ENCODE measurements at regions not wholly inside any gene's neighbourhood (a gene's known extent, or its start where the extent isn't known, plus 50 kb on each side); places are given as distances from the start of the nearest gene placed in this dataset.

DNA sequence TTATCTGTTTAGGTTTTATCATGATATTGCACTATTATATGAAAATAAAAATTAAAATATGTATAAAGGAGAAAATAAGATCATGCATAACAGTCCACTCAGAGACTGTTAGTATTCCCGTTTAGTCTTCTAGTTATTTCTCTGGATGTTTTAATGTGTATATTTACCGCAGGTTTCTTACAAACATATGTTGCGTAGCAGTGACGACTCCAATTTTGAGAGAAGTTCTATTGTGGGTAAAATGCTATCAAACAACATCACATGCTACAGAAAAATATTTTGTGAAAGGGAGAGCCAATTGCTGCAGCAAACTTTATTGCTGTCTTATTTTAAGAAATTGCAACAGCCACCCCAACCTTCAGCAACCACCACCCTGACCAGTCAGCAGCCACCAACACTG, 72.4 kb upstream of the NXT1 start:
- DNase-seq = no peak

DNA sequence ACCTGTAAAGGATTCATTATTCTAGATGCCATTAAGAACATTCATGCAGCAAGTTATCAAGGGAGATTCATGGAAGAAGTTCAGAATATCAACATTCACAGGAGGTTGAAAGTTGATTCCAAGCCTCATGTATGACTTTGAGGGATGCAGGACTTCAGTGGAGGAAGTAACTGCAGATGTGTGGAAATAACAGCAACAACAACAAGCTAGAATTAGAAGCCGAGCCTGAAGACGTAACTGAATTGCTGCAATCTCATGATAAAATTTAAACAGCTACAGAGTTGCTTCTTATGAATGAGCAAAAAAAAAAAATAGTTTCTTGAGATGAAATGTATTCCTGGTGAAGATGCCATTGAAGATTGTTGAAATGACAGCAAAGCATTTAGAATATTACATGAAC, 73.3 kb upstream of the NXT1 start:
- no peak for DNase-seq

DNA sequence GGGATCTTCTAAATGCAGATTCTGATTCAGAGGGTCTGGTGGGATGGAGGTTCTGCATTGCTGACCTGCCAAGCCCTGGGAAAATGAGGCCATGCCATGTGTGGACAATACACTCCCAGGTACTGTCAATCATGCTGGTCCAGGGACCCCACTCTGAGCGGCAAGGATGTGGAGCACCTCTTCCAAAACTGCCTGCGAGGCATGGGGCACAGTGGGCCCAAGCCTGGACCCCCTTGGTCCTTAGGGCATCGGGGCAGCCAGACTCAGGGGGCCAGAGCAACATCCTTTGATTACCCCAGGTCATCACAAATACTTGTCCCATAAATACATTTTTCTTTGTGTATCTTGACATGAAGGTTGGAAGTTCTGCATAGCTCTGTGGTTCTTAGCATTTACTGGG, 76.8 kb upstream of the NXT1 start:
- no peak for DNase-seq

DNA sequence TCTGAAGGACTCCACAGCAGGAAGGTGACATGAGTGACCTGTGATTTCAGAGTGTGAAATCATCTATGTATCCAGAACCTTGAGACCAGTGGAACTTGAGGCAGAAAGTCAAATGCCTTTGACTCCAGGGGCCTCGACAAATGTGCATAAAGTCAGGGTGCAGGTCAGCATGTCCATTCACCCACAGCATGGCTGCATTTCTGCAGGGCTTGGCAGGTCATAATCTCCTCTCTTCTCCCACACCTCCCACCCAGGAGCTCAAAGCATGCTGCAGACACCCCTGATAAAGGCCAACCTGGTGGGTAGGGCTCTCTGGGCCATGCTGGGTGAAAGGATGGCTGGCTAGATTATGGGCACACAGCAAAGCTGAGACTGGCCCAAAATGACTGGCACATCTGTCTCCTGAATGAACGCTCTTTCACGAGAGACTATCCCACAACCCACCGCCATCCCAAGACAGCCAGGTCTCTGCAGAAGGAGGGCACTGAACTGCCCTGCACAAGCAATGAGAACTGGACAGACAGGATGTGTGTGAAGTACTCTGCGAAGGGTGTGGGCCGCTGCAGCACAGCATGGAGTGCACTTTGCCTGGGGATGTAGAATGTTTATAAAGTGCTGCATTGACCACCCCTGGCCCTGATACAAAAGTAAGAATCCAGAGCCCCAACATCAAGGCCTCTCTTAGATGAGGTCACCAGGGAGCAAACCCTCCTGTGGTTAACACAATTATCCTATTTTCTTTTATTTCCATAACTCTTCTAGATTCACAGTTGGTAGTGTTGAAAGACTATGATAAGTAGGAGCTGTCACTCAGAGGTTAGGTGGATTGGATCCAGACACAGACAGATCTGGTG, 78.2 kb upstream of the NXT1 start:
- DNase-seq = no peak

DNA sequence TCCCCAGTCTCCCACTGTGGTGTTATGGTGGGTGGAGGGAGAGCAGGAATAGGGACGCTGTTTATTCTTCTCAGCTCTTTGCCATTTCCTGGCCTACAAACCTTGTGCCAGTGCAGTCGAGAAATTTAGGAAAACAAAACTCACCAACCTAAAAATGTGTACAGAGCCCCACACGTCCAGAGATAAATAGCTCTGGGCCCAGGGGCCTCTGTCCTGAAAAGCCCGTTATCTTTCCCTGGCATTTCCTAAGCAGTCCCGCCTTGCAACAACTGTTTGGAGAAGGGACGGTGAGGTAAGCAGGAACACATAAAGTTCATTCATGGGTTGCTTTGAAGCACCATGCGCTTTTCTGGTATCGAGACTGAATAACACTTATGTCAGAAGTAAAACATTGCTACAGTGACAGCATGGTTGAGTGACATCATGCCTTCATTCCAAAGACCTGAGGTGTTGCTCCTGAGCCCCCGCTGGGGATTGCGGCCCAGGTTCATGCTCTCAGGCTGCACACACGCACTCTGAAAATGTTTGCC, 80.1 kb upstream of the NXT1 start:
- no peak for DNase-seq

DNA sequence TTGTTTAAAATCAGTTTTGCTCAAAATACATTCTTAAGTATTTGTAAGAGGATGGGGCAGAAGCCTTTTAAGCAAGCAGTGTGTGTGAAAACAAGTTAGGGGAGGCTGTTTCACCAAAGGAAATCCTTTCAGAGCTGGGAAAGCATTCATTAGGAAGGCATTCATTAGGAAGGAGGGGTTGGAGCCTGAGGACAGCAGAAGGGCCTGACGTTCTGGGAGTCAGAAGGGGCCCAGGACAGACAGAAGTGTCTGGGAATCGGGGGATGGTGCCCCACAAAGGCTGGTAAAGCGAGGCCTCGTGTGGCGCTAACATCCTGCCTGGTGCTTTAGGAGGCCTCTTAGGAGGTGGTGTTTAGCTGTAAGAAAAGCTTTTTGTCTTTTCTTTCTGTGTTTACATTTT, 80.6 kb upstream of the NXT1 start:
- no peak for DNase-seq

DNA sequence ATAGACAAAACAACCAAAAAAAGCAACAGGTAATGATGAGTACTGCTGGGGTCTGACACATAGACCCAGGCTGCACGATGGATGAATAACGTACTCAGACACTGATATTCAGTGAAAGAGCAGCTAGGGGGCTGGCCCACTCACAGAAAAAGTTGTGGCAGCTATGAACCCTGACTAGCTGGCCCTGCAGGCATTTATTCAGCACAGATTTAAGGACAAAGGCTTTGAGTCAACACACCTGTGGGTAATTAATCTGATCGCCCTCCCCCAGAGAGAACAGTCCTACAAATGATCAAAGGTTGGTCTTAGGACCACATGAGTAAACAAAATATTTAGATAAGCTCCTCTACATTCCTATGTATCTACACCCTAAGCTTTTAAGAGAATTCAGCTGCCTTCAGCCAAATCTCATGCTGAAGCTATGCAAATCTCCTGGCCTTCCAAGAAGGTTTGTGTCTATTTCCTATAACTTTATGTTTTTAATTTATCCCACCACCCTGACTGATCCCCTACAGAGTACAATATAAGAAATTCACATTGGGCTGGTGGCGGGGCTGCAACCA, 81.7 kb upstream of the NXT1 start:
- DNase-seq = no peak

DNA sequence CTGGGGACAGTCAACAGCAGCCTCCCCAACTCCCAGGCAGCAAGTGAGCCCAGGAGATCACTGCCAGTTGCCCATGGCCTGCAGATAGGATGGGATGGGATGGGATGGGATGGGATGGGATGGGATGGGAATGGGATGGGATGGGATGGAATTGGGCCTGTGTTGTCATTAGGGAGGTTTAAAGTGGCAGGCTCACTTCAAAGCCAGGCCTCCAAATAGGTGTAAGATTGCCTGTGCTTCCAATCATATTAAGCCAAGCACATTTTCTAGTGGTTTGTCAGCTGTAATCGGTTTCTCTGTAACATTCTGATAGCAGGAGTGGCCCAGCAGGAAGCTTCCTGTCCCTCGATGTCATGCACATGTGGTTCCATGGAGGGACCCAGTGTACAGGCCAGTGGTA, 82.7 kb upstream of the NXT1 start:
- no peak for DNase-seq

DNA sequence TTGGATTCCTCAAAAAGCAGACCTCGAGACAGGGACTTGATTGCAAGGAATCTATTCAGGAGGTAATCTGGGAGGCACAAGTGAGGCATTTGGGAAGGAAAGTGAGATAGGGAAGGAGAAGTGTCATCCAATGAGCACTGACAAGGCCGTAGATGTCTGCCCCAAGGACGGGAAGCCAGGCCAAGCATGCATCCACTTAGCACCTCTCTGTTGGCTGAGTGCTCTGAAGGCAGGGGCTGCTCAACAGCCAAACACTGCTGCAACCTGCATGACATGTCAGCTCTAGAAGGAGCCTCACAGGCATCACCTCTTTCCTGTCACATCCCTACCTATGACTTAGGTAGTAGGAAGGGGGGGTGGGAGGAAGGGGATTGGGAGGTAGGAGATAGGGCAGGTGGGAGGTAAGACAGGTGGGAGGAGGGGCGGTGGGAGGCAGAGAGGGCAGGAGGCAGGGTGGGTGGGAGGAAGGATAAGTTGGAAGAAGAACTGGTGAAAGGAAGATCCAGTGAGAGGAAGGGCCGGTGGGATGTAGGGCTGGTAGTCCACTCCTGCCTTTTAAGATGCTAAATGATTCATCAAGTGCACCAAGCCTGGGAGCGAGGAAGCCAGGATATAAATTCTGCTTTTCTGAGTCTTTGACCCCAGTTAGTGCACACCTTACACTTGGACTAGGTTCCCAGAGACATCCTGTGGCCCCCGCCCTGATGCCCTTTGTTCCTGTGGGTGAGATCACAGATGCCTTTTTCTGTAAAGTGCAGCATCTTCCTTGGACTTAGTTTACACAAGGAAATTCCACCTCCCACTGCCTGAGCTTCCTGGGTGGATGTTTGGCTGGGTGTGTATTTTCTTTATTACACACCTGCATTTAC, 83.8 kb upstream of the NXT1 start:
- DNase-seq = no peak

DNA sequence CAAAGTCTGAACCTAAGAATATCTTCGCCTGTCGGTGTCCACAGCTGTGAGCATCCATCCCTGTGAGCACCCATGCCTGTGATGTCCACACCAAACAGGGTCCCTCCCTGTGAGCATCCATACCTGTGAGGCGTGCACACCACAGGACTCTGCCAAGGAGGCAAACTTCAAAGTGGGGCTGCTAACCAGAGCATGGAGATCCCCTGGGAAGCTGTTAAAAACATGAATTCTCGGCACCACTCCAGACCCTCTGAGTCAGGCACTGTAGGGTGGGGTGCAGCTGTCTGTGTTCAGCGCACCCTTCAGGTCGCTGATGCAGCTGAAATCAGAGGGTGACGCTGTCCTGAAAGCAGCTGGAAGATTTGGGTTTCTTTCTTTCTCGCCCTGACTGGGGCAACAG, 85.4 kb upstream of the NXT1 start:
- no peak for DNase-seq

DNA sequence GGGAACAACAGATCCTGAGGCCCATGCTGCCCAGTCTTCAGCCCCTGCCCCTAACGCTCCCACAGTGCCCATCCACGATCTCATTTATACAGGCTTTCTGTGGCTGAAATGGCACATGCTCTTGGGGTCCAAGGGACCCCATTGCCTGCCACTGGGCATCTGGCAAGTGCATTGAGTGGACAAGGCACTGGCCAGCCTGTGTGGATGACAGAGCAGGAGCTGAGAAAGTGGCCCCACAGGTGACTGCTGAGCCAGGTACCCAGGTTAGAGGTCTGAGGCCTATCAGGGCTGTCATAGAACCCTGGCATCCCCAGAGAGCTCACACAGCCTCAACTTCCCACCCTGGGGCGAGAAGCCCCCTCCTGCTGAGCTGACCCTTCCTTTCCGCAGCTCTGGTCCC, 86.0 kb upstream of the NXT1 start:
- no peak for DNase-seq

DNA sequence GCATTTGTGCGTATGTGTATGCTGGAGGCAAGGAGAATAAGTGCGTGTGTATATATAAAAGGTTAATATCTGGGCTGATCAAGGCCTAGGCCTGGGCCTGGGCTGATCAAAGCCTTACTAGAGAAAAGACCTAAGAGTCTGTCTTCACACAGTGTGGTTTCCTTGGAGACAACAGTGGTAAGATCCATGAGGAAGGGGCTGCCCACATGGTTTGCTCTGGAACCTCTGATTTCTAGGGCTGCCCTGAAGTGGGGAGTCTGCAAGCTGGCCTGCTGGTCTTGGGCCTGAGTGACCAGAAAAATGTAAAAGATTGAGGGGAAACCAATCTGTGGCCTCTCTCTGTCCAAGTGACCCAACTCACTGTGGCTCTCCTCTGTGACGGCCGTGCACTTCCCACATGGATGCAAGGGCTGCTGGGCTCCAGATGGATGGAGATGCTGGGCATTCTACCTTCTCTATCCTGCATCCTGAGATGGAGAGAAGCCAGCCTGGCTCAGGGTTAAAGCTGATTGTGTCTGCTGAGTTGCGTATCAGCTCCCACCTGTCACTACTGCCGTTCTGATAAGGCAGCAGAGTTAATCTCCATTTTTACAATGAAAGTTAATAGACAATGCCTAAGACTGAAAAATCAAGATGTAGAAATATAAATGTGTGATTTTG, 90.3 kb upstream of the NXT1 start:
- DNase-seq = no peak

DNA sequence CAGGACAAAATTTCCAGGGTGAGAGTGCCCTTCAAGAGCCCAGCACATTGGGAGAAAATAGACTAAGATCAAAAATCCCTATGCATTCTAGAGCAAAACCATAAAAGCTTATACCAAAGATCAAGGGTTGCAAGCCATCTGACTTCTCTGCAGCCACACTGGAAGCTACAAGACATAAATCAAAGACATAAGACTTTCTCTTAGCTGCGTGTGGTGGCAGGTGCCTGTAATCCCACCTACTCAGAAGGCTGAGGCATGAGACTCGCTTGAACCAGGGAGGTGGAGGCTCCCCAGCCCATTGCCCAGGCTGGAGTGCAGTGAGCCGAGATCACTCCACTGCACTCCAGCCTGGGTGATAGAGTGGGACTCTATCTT, 91.9 kb upstream of the NXT1 start:
- no peak for DNase-seq

DNA sequence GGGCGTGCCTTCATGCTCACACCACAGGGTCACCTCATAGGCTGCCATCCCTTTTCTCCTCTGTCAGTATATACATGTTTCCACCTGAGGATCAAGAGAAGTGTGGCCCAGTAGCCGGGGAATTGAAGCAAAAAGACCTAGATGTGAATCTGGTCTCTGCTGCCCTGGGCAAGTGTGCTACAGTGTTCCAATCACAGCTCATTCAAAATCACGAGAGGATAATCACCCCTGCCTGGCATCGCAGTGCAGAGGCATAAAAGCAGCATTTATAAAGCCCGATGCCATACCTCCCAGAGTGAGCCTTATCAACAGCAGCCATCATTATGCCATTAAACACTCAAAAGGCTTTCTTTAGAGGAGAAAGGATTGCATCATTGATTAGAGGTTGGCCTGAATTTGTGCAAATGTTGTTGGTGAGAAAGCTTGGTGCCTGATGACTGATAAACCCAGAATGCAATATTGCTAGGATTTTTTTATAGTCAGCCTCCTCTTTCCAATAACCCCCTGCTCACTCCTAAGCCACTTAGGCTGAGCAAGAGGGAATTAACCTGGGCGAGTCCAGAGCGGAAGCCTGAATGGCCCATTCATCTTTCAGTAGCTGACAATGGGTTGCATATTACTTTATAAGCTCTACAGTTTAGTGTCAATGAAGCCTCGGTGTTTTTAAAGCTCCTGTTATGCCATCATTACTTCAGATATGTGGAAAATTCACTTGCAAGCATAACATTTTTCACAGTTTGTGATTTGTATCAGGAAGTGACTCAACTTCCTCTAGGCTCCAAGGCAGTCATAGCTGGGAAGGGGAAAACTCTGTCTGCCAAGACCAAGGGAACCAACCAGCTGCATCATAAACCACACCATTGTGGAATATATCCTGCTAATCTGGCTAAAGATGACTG, 92.5 kb upstream of the NXT1 start:
- DNase-seq = no peak

DNA sequence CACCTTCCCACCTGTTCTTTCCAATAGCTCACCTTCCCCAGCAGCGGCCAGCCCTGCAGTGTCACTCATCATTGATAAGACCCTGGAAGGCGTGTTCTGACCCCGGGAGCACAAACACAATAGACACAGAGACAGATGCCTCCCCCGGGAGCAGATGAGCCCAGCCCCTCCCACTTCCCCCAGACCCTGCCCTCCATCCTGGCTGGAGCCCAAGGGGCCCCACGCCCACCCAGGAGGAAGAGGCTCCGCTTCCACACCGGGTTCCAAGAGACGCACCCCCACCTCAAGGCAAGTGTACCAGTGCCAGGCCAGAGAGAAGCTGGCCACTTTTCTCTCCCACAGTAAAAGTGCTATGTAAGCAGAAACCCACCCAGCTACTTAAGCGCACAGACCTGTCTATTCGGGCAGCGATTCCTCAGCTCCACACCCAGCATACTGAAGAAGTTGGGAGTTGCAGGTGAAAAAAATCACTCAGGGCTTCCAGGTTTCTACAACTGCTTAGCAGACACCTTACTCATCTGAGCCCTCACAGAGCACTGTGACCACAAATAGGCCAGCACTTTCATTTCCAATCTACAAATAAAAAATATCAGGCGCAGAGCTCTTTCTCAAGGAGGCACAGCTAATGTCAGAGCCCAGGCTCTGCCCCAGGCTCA, 93.4 kb upstream of the NXT1 start:
- DNase-seq = no peak

DNA sequence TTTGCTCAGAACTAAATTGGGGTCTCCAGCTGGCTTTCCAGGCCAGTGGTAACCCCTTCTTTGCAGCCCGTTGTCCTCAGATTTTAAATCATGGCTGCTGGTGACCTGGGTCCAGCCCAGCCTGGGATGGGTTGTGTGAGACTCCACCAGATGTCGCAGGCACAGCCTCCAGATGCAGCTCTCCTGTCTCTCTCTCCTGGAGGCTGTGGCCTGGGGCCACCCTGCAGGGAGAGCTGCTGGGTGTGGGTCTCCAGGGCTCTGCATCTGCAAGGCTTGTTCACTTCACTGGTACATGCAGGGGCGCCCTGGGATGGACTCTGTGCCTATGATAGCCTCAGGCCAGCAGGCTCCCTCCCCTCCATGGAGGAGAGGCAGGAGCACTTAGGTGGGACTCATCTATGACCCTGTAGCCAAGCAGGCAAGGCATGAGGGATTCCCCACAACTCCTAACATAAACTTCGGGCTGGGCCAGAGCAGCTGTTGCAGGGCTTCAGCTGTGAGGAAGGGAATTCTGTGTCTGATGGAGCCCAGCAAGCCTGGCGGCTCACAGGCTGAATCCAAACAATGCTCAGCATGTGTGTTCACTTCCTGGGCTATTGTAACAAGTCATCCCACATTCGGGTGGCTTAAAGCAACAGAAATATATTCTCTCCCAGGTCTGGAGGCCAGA, 94.7 kb upstream of the NXT1 start:
- no peak for DNase-seq

DNA sequence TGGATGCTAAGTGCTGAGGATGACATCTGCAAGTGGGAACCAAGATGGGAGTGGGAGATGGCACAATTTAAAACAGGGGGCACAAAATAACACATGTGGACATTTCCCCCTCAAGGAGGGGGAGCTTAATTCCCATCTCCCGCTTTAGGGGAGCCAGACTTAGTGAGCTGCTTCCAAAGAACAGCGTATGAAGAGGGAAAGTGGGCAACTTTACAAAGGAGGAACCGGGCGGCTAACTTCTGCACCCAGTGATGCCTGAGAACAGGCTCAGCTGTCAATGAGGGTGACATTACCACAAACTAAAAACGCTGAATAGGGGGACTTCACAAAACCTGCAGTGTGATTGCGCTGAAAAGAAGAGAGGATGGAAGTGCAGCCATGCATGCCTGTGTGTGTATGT, 95.5 kb upstream of the NXT1 start:
- no peak for DNase-seq

DNA sequence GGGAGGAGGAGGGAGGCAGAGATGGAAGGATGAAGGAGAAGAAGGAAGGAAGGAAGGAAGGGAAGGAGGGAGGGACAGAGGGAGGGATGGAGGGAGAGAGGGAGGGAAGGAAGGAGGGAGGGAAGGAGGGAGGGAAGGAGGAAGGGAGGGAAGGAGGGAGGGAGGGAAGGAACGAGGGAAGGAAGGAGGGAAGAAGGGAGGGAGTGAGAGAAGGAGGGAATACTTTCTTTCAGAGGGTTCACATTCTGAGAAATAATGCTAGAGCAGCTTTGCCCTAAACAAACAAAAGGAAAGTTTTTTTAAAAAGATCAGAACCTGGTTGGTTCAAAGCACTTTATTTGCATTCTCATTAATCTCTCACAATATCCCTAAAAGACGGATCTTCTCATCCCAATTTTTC, 96.1 kb upstream of the NXT1 start:
- DNase-seq = no peak

DNA sequence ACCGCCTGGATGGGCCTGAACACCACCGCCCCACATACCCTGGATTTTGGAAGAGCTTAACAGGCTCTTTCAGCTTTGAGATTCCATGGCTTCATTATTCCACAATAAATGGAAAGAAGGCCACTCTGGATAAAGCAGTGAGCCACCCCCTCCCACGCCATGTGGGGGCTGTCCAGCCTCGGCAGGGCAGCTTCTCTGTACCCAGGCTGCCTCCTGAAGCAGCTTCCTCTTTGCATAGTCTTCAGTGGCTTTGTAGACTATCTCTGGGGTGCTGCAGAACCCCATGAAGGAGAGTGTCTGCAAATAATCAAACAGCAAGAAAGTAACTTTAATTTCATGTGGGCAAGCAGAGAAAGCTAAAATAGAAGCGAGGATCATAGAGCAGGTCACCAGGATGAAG, 96.6 kb upstream of the NXT1 start:
- no peak for DNase-seq

DNA sequence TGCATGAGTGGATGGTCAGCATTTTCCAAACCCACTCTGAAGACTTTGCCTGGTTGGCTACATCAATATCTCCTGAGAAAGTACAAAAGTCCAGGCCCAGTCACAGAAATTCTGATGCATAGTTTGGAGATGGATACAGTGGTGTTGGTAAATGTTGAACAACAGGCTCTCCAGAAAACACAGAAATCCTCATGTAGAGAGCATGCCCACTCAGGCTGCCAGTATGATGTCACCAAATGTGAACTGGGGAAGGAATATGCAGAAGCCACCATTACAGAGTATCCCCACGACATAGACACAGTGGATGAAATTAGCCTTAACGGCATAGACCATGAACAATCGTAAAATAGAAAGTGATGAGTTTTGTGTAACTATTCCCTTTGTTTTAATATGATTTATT, 97.1 kb upstream of the NXT1 start:
- DNase-seq = no peak

DNA sequence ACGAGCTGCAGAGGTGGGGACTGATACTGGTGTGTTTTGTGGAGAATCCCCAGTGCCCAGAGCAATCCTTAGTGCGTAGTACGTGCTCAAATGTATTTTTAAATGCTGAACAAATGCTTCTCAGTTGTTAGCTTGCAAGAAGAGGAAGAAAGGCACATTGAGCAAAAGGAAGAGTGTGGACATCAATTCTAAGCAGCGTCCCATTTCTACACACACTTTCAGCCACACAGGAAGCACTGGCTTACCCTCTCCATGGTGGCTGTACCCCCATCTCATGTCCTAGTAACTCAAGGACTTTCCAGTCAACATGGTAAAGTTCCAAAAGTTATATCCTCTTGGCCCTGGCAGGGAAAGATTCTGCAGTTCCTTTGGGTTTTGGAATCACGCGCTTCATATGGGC, 98.8 kb upstream of the NXT1 start:
- no peak for DNase-seq

Data from T-helper 9 cell (primary cell).